ENCODE measurements at regions not wholly inside any gene's neighbourhood (a gene's known extent, or its start where the extent isn't known, plus 50 kb on each side); places are given as distances from the start of the nearest gene placed in this dataset.

DNA sequence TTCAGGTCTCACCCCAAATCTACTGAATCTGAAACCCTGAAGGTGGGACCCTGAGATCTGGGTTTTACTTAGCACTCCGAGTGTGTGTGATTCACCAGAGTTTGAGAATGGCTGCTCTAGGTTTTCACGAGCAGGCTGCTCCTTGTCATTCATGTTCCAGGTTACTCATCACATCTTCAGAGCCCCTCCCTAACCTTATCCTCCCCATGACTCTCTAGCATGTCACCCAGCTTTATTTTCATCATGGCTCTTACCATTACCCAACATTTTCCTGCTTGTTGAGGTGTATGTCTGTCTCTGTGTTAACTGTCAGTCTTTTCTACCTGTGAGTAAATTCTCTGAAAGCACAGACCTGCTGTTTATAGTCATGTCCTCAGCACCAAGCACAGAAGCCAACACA lies 319.2 kb downstream of the NSG2 start:
- Histone ChIP-seq H3K4me1 (ENCODE audit: control insufficient read depth in 1 of 2, insufficient read depth in 2 of 2, low read length in 2 of 2) (no peaks in the 10 kb centered on the region), H3K27ac (ENCODE audit: low read depth, low read length) (no peak overlapping the region), H3K9me3 (ENCODE audit: control insufficient read depth in 1 of 2, insufficient read depth in 1 of 2, low read depth in 1 of 2, low read length in 2 of 2) (peaks cover 0 to 9% of the 10 kb centered on the region in 2 experiments; a peak in 2 of 4 replicates), H3K27me3 (ENCODE audit: insufficient read depth, low read length) (peaks cover 61% of the 10 kb centered on the region), H3K79me2 (ENCODE audit: insufficient read depth, low read length) (no peaks in the 10 kb centered on the region), H3K4me3 (replicated peaks in 1 of 2; ENCODE audit: low read depth in 1 of 2, low read length in 2 of 2) (no peak overlapping the region), H3K9ac (ENCODE audit: low read length) (no peak overlapping the region), H3K36me3 (ENCODE audit: control insufficient read depth in 1 of 2, insufficient read depth in 2 of 2, low read length in 2 of 2) (no peaks in the 10 kb centered on the region), H4K20me1 (ENCODE audit: insufficient read depth) (no peaks in the 10 kb centered on the region), H3K4me2 (ENCODE audit: low read length) (no peak overlapping the region), H3K9me2 (ENCODE audit: insufficient read depth) (no peaks in the 10 kb centered on the region), H2AFZ (ENCODE audit: low read depth, low read length, poor library complexity, severe bottlenecking) (no peak overlapping the region)
- CTCF ChIA-PET, result no interaction called here
- intact Hi-C loops (cut with micrococcal nuclease), result no loop called here
- ATAC-seq, result no peak
- no peak for TF ChIP-seq EZH2 (IDR thresholded peaks at IDR 0.05)
- no peak for TF ChIP-seq REST (IDR thresholded peaks at IDR 0.05; ENCODE audit: low read depth)
- TF ChIP-seq POLR2A (IDR thresholded peaks at IDR 0.05; ENCODE audit: borderline replicate concordance, extremely low read depth, insufficient read depth, insufficient read length), result no peak
- TF ChIP-seq EZH2phosphoT487 (IDR thresholded peaks at IDR 0.05; ENCODE audit: borderline replicate concordance), result no peak
- no peak for TF ChIP-seq RAD21 (IDR thresholded peaks at IDR 0.05; ENCODE audit: low read depth)
- TF ChIP-seq, protein P1, sequence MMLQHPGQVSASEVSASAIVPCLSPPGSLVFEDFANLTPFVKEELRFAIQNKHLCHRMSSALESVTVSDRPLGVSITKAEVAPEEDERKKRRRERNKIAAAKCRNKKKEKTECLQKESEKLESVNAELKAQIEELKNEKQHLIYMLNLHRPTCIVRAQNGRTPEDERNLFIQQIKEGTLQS (IDR thresholded peaks at IDR 0.05), result no peak
- TF ChIP-seq FOSL1 (IDR thresholded peaks at IDR 0.05; ENCODE audit: low read depth), result no peak
- no peak for TF ChIP-seq ZNF274 (IDR thresholded peaks at IDR 0.05; ENCODE audit: low read depth, low read length)
- TF ChIP-seq CEBPB (IDR thresholded peaks at IDR 0.05; ENCODE audit: low read depth), result no peak
- no peak for TF ChIP-seq CTCF (IDR thresholded peaks at IDR 0.05 in 2 of 3, conservative IDR thresholded peaks at IDR 0.05 in 1 of 3; ENCODE audit: borderline replicate concordance in 1 of 3, insufficient read depth in 1 of 3, low read depth in 2 of 3, low read length in 2 of 3)
- no peak for TF ChIP-seq SIN3A (IDR thresholded peaks at IDR 0.05; ENCODE audit: low read depth)
- no peak for TF ChIP-seq TCF7L2 (IDR thresholded peaks at IDR 0.05; ENCODE audit: borderline replicate concordance, extremely low read depth, insufficient read depth, insufficient read length)
- BruUV-seq (replicated peaks), result no TSS peak
- POLR2A ChIA-PET, result no interaction called here
- DNase-seq (ENCODE audit: low read depth, low spot score), result no peak
- RAD21 ChIA-PET (ENCODE audit: low non-redundant PET in 1 of 2, low total read pairs in 2 of 2, uncharacterized antibody in 2 of 2, unreplicated experiment in 2 of 2), result no interaction called here

All from HCT116 (cell line).